ENCODE measurements at regions not wholly inside any gene's neighbourhood (a gene's known extent, or its start where the extent isn't known, plus 50 kb on each side); places are given as distances from the start of the nearest gene placed in this dataset.
"Not testable (repeated sequence)": the region's sequence is repeated elsewhere in the genome, so short reads cannot be mapped to it uniquely, and the experiment has no call there.

DNA sequence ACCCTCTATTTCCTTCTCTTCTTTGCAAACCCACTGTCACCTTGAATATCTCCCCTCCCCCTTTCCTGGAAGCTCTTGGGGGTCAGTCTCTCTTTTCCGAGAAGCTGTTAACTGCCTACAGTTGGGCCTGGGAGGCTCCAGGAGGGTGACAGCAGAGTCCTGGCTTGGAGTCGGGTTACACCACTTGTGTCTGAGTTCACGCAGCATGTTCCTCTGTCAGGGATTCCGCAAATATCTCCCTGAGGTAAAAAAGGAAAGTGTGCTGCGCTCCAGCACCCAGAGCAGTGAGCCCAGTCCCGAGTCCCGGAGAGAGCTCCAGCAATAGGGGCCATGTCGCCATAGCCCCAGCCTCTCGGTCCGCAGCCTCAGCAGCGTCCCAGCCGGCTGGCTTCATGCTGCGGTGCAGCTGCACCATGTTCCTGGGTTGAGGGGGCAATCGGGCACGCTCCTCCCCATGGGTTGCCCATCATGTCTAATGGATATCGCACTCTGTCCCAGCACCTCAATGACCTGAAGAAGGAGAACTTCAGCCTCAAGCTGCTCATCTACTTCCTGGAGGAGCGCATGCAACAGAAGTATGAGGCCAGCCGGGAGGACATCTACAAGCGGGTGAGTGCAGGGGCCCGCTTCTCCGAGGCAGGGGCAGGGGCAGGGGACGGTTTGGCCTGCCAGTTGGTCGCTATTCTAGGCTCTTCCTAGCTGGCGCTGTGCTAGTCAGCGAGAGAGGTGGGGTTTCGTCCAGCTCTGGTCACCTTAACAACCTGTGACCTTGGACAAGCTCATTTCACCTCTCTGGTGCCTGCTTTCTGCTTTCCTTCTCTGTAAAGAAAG lies 101.3 kb upstream of the SEC22B start:
- DNase-seq, result not testable (repeated sequence)

GRCh38 chr1:120276710-120277109 lies 100.4 kb upstream of the SEC22B start:
- not testable (repeated sequence) for DNase-seq

GRCh38 chr1:120274438-120274837 lies 98.1 kb upstream of the SEC22B start:
- DNase-seq, result not testable (repeated sequence)

GRCh38 chr1:120273363-120273762 lies 97.0 kb upstream of the SEC22B start:
- DNase-seq, result not testable (repeated sequence)

DNA sequence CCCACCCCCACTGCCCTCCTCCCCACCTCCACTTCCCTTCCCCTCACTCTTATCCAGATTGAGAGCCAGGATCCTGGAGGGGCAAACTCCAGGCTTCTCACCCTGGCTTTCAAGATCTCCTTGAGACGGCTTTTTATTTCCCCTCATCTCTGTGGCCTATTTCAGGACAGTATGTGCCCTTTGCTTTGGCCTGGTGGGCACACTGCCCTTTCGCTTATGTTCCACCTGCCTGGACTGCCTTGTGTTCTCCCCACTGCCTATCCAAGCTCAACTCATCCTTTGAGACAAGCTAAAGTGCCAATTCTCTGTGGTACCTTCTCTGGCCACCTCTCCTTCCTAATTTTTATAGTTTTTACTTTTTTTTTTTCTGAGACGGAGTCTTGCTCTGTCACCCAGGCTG lies 95.9 kb upstream of the SEC22B start:
- DNase-seq, result not testable (repeated sequence)

DNA sequence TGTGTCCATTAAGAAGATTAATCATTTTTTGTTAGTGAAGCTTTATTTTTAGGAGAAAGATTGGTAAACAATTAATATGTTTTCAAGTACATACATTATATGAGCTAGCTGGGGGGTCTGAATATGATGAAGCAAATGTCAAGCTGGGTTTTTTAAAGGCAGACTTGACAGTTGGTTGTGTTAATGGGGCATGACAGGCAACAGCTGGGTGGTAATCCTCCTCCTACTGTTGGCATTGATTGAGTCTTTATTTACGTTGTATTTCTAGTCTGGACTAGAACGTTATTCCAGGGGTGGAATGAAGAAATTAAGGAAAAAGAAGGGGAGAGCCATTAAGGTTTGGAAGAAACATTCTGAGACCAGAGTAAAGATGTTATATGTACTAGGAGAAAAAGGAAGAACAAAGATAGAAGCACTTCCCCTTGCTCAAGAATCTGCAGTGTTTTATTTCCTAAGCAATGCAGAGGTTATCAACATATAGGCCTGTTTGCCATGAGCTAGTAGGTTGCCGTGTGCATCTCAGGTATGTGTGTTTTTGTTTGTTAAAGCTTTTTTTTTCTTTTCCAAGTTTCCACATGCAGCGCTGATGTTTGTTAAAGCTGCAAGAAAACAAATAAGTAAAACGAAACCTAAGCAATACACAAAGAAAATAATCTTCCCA lies 95.4 kb upstream of the SEC22B start:
- not testable (repeated sequence) for DNase-seq

GRCh38 chr1:120267894-120268551 lies 91.7 kb upstream of the SEC22B start:
- not testable (repeated sequence) for DNase-seq

DNA sequence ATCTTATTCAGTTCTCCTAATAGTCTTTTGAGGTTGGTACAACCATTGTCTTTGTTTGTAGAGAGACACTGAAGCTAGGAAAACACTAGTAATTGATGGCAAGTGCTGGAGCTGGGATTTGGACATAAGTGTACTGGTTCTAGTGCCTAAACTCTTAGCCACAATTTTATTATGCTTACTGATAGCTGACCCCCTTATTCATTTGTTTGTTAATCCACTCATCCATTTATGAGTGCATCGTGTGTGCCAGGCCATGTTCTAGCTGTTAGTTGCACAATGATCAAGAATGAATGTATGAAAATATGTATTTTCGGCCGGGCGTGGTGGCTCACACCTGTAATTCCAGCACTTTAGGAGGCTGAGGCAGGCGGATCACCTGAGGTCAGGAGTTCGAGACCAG lies 88.2 kb upstream of the SEC22B start:
- not testable (repeated sequence) for DNase-seq

DNA sequence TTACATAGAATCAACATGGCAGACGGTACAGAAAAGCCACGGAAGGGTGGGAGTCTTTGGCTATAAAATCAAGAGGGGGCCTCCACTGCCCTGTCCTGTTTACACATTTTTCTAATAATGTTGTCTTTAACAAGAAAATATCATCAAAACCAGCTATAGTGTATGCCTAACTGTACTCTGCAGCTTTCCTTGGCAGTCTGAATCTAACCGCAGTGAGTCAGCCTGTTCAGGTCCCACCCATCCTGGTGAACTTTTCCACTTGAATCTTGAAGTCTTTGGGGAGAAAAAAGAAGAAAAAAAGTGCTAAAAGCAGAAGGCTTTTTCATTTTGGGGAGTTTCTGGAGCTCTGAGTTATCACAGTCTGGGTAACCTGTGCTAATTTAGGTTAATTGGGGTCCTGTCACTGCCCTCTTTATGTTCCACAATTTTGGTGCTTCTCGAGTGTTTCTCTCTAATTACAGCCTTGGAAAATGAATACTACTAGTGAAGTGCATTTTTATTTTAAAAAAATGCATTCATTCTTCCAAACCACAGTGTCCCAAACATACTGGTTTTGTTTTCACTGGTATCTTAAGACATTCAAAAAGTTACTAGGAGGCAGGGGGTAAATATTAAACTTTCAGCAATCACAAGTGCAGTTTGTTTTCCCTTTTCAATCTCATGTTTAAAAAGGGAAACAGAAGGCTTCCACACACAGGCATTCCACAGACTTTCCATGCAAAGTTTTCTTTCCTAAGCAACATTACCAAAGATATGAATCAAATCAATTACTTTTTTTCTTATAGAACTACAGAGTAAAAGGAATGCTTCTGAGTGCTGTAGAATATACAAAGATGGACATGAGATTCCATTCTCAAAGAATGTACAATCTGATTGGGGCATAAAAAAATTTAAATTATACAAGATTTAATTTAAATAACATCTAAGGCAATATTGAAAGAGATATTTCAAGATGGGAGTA lies 86.8 kb upstream of the SEC22B start:
- DNase-seq, result not testable (repeated sequence)

DNA sequence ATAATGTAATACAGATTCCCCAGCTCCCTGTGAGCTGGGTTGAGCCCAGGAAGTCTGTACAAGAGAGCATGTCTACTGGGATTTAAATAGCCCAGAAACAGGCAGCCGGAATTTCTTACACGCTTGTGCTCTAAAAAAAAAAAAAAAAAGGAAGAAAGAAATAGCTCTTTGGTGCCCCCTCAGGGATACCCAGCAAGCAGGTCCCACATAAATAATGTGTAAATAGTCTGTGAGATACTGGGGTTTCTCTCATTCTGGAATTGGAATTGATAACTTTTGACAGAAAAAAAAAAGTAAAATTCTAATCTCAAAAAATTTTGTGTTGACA lies 81.4 kb upstream of the SEC22B start:
- DNase-seq, result not testable (repeated sequence)

GRCh38 chr1:120257064-120257777 lies 80.9 kb upstream of the SEC22B start:
- not testable (repeated sequence) for DNase-seq

DNA sequence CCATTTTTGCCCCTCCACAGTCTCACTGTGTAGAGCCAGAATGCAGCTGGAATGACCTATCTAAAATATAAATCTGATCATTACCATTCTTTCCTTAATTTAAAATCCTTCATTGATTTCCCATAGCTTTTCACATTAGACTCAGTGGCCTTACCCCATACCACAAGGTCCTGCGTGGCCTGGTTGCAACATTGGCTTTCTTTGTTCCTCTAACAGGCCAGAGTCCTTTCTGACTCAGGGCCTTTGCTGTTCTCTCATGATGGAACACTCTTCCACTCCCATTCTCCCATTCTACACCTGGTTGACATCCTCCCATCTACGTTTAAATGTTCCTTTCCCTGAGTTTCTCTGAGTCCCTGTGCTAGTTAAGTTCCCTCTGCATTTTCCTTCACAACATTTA lies 74.4 kb upstream of the SEC22B start:
- DNase-seq, result not testable (repeated sequence)

GRCh38 chr1:120248726-120249427 lies 72.6 kb upstream of the SEC22B start:
- not testable (repeated sequence) for DNase-seq

- DNase-seq, result not testable (repeated sequence)
Measured at GRCh38 chr1:120248203-120248602, 71.9 kb upstream of the SEC22B start.

DNA sequence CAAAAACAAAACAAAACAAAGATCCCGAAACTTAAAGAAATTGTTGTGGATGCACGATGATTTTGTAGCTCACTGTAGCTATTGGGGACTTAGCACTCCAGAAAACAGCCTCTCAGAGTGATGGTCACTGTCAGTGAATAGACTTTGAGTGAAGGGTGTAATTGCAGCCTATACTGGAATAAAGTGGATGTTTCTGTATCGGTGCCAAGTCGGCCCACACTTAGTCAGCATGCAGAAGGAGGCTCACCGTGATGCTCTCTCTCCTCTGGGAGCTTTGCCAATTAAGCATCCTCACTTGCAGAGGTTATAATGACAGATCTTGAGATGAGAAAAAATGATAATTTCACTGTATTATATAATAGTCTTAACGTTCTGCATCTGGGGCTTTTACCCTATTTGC lies 67.5 kb upstream of the SEC22B start:
- DNase-seq, result not testable (repeated sequence)

- not testable (repeated sequence) for DNase-seq
Measured at GRCh38 chr1:120242582-120242981, 66.3 kb upstream of the SEC22B start.

DNA sequence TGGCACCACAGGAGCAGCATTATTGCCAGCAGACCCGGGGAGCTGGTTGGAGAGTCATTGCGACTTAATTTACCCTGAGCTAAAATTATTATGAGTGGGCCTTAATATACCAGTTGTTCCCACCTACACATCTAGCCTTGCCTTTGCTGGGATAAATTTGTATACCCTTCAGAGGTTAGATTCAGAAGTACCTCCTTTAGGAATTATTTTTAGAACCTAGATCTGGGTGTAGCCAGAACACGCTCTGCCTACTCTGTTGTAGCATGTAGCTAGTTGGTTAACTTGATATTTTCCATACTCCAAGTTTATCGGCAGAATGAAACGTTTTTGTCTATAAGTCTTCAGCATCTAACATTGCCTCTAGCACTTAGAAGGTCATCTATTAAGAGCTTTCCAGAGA lies 65.5 kb upstream of the SEC22B start:
- not testable (repeated sequence) for DNase-seq

GRCh38 chr1:120240181-120240580 lies 63.9 kb upstream of the SEC22B start:
- not testable (repeated sequence) for DNase-seq

DNA sequence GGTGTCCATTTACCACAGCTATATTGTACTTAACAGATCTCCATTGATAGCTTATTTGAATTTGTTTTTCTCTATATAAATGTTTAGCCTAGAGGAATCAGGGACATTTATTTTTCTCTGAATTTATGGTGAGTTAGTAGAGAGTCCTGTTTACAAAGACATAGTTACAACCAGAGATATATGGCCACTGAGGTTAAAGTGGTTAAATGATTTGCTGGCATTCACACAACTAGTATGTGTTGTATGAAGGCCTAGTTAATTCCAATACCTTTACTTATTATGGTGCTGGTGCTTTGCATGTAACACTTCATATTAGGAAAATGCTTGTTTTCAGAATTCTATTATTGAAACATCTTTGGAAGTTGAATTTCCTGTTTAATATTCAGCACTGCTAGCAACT lies 63.0 kb upstream of the SEC22B start:
- not testable (repeated sequence) for DNase-seq

DNA sequence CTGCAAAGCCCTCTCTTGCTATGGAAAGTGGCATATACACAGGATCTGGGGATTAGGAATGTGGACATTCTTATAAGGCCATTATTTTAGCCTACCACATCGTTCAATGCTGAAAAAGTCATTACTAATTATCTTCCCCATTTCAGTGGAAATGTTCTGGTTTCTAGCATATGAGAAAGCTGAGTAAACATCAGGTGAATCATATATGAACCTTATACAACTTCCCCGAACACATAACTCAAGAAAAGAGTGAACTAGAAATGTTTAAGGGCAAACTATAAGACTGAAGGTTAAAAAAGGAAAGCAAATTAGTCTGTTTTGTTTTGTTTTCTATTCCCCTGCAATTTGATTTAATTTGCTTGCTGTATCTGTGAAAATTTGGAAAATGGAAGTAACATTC lies 62.5 kb upstream of the SEC22B start:
- DNase-seq, result not testable (repeated sequence)

DNA sequence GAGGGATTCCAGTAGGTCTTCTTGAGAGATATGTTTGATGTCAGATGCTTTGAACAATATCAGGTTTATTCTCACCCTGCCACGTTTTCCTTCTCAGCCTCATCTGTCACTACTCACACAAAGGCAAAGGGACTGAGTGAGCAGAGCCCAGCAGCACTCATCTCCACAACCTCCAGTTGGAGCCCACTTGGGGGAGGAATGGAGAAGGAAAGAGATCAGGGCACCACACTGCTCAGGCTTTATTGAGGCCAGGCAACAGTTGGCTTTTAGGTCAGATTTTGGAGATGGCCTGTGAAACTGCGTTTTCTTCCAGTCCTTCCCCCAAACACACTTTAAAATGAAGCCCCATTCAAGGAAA lies 57.3 kb upstream of the SEC22B start:
- DNase-seq, result not testable (repeated sequence)

Data from suppressor macrophage (primary cell).